CD14-positive monocyte (primary cell): ENCODE measurements at regions not wholly inside any gene's neighbourhood (a gene's known extent, or its start where the extent isn't known, plus 50 kb on each side); places are given as distances from the start of the nearest gene placed in this dataset.

Experiments
- DNase-seq, 3 donors: peaks; one replicate each; pipeline ENCODE4 v3.0.0-alpha.2; 2011 to 2022
- H2AFZ ChIP-seq: 2 replicates; pipeline ENCODE4 v1.6.0; 2012; ENCODE audit warnings: mild to moderate bottlenecking, low read depth, low read length, inconsistent platforms; ENCODE audit not compliant: insufficient read depth, poor library complexity, severe bottlenecking
- H3K27ac ChIP-seq, 2 donors: 1 replicate in 1 of 2; 2 replicates in 1 of 2; pipeline ENCODE4 v1.5.1; 2012 to 2013; ENCODE audit warnings: low read length in 2 of 2, control low read depth in 1 of 2, inconsistent platforms in 1 of 2, low read depth in 1 of 2, mild to moderate bottlenecking in 1 of 2
- H3K27me3 ChIP-seq, 2 donors: one replicate each; pipeline versions ENCODE4 v1.6.0 to v1.6.1; 2011 to 2013; ENCODE audit warnings: low read length in 2 of 2; ENCODE audit not compliant: control insufficient read depth in 2 of 2, insufficient read depth in 2 of 2
- H3K36me3 ChIP-seq, 2 donors: replicated peaks in 1 of 2; 1 replicate in 1 of 2; 2 replicates in 1 of 2; pipeline versions ENCODE4 v1.5.1 to v1.6.1; 2012 to 2013; ENCODE audit warnings: low read length in 2 of 2, control low read depth in 1 of 2, inconsistent platforms in 1 of 2, mild to moderate bottlenecking in 1 of 2; ENCODE audit not compliant: insufficient read depth in 2 of 2, control insufficient read depth in 1 of 2
- H3K4me1 ChIP-seq, 2 donors: 1 replicate in 1 of 2; 2 replicates in 1 of 2; pipeline versions ENCODE4 v1.5.1 to v1.6.1; 2012 to 2013; ENCODE audit warnings: low read length in 2 of 2, control low read depth in 1 of 2, inconsistent platforms in 1 of 2, mild to moderate bottlenecking in 1 of 2, moderate library complexity in 1 of 2; ENCODE audit not compliant: insufficient read depth in 2 of 2, control insufficient read depth in 1 of 2
- H3K4me2 ChIP-seq: replicated peaks from 2 replicates; pipeline ENCODE3; 2012; ENCODE audit warnings: low read length, moderate library complexity, mild to moderate bottlenecking; ENCODE audit not compliant: poor library complexity, severe bottlenecking; ENCODE audit errors: extremely low read depth
- H3K4me3 ChIP-seq, 3 experiments: fragments of 200-600 bp in 1 of 3; sonication (generic) in 1 of 3; replicated peaks in 1 of 3; 1 replicate in 2 of 3; 2 replicates in 1 of 3; pipeline ENCODE4 v1.5.1; 2011 to 2013; ENCODE audit warnings: low read length in 3 of 3, mild to moderate bottlenecking in 3 of 3, control low read depth in 2 of 3, low read depth in 2 of 3, inconsistent platforms in 1 of 3, moderate library complexity in 1 of 3
- H3K79me2 ChIP-seq: 2 replicates; pipeline ENCODE4 v1.6.0; 2012; ENCODE audit warnings: mild to moderate bottlenecking, control low read depth, inconsistent platforms, low read length, moderate library complexity; ENCODE audit not compliant: insufficient read depth
- H3K9ac ChIP-seq: 2 replicates; pipeline ENCODE4 v1.6.0; 2017; ENCODE audit warnings: low read length, mild to moderate bottlenecking; ENCODE audit not compliant: insufficient read depth, poor library complexity, severe bottlenecking
- H3K9me3 ChIP-seq, 2 donors: replicated peaks in 1 of 2; 1 replicate in 1 of 2; 2 replicates in 1 of 2; pipeline versions ENCODE4 v1.5.1 to v1.6.1; 2012 to 2013; ENCODE audit warnings: low read length in 2 of 2, control low read depth in 1 of 2; ENCODE audit not compliant: control insufficient read depth in 1 of 2, insufficient read depth in 1 of 2
- H4K20me1 ChIP-seq: 2 replicates; pipeline ENCODE4 v1.6.0; 2012; ENCODE audit warnings: mild to moderate bottlenecking, low read length, control low read depth, moderate library complexity; ENCODE audit not compliant: insufficient read depth
- H3K27ac Mint-ChIP-seq, 7 donors: one replicate each; pipeline ENCODE4 v1.8.0; 2020; ENCODE audit warnings: mild to moderate bottlenecking in 7 of 7, mixed read lengths in 7 of 7, moderate library complexity in 6 of 7, inconsistent platforms in 2 of 7
- H3K27me3 Mint-ChIP-seq, 3 donors: one replicate each; pipeline ENCODE4 v1.8.0; 2021 to 2022; ENCODE audit warnings: low read depth in 3 of 3, mild to moderate bottlenecking in 3 of 3, mixed read lengths in 3 of 3, moderate library complexity in 3 of 3, inconsistent platforms in 1 of 3
- H3K36me3 Mint-ChIP-seq, 2 donors: one replicate each; pipeline ENCODE4 v1.8.0; 2020; ENCODE audit warnings: mixed read lengths in 2 of 2, inconsistent platforms in 1 of 2, mild to moderate bottlenecking in 1 of 2
- H3K4me1 Mint-ChIP-seq: one replicate; pipeline ENCODE4 v1.8.0; 2020; ENCODE audit warnings: mild to moderate bottlenecking, mixed read lengths
- H3K4me3 Mint-ChIP-seq, 2 donors: one replicate each; pipeline ENCODE4 v1.8.0; 2020; ENCODE audit warnings: mild to moderate bottlenecking in 2 of 2, mixed read lengths in 2 of 2, moderate library complexity in 1 of 2
- H3K9me3 Mint-ChIP-seq, 7 donors: one replicate each; pipeline ENCODE4 v1.8.0; 2020 to 2022; ENCODE audit warnings: mixed read lengths in 7 of 7, mild to moderate bottlenecking in 6 of 7, moderate library complexity in 6 of 7, inconsistent platforms in 2 of 7
- CTCF ChIP-seq: fragments of 200-600 bp; IDR thresholded peaks from one replicate; pipeline ENCODE4 v1.8.0; 2022; ENCODE audit warnings: antibody characterized with exemption, mild to moderate bottlenecking
- WGBS: methylation state at CpG from one replicate; pipeline ENCODE4 v1.1.5; 2013; ENCODE audit warnings: missing lambda C conversion rate; ENCODE audit not compliant: insufficient coverage; 5-methylcytosine and 5-hydroxymethylcytosine counted together
- intact Hi-C, 2 donors: fragments of 100-400 bp; cut with micrococcal nuclease; formaldehyde crosslinking; loops; one replicate each; pipeline versions ENCODE4 v1.15.0 to v1.15.1; 2023

GRCh38 chr11:131198161-131199014 lies 172.0 kb upstream of the NTM start:
- Mint-ChIP-seq H3K4me1 (no peaks in the 10 kb centered on the region), H3K36me3 (no peaks in the 10 kb centered on the region), H3K27ac (no peak overlapping the region), H3K4me3 (no peak overlapping the region), H3K27me3 (no peaks in the 10 kb centered on the region), H3K9me3 (peaks cover 0 to 2% (median 0%) of the 10 kb centered on the region in 7 donors)
- no peak overlapping the region for H2AFZ ChIP-seq
- TF ChIP-seq CTCF = no peak
- no peaks in the 10 kb centered on the region for H3K9me3 ChIP-seq
- intact Hi-C loops = no loop called here
- H3K4me3 ChIP-seq = no peak overlapping the region
- H3K79me2 ChIP-seq = no peaks in the 10 kb centered on the region
- H3K27me3 ChIP-seq = no peaks in the 10 kb centered on the region
- H3K4me2 ChIP-seq = no peak overlapping the region
- WGBS = 94% methylated on average over 15 of the region's 15 CpGs
- H4K20me1 ChIP-seq = no peaks in the 10 kb centered on the region
- H3K4me1 ChIP-seq = no peaks in the 10 kb centered on the region
- DNase-seq = no peak
- no peak overlapping the region for H3K27ac ChIP-seq
- H3K36me3 ChIP-seq = no peaks in the 10 kb centered on the region
- H3K9ac ChIP-seq = no peak overlapping the region

- no peak overlapping the region for H2AFZ ChIP-seq
- Mint-ChIP-seq H3K9me3 (peaks cover 0 to 2% (median 0%) of the 10 kb centered on the region in 7 donors), H3K27me3 (no peaks in the 10 kb centered on the region), H3K36me3 (no peaks in the 10 kb centered on the region), H3K4me3 (no peak overlapping the region), H3K27ac (no peak overlapping the region), H3K4me1 (no peaks in the 10 kb centered on the region)
- DNase-seq = no peak
- H3K27ac ChIP-seq = no peak overlapping the region
- H3K4me3 ChIP-seq = no peak overlapping the region
- no peak for TF ChIP-seq CTCF
- H3K36me3 ChIP-seq = no peaks in the 10 kb centered on the region
- no peaks in the 10 kb centered on the region for H3K9me3 ChIP-seq
- H3K79me2 ChIP-seq = no peaks in the 10 kb centered on the region
- no peak overlapping the region for H3K4me2 ChIP-seq
- H4K20me1 ChIP-seq = no peaks in the 10 kb centered on the region
- WGBS = 99% methylated on average over 7 of the region's 8 CpGs
- intact Hi-C loops = no loop called here
- H3K9ac ChIP-seq = no peak overlapping the region
- no peaks in the 10 kb centered on the region for H3K4me1 ChIP-seq
- H3K27me3 ChIP-seq = no peaks in the 10 kb centered on the region
Observed at GRCh38 chr11:131199015-131199280, 171.5 kb upstream of the NTM start.
